ENCODE measurements at regions not wholly inside any gene's neighbourhood (a gene's known extent, or its start where the extent isn't known, plus 50 kb on each side); places are given as distances from the start of the nearest gene placed in this dataset.

DNA sequence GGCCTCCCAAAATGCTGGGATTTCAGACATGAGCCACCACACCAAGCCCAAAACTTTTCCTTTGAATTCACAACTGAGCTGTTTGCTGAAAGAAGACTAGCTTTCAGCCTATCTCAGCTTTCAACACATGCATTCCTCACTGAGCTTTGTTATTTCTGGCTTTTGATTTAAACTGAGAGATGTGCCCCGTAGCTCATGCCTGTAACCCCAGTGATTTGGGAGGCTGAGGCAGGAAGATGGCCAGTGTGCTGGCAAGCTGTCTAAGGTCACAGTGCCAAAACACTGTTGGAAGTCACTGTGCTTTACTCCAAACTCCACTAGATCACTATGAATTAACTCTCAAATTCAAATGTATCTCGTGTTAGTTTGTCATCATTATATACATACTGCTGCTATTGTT lies 779.5 kb downstream of the TRIML1 start:
- Histone ChIP-seq H3K4me3 (ENCODE audit: low read length) (no peak overlapping the region), H3K27me3 (ENCODE audit: control insufficient read depth, insufficient read depth, low read length) (no peaks in the 10 kb centered on the region), H3K4me1 (ENCODE audit: control insufficient read depth, insufficient read depth, low read length) (no peaks in the 10 kb centered on the region), H3K9me3 (replicated peaks; ENCODE audit: control insufficient read depth, low read depth, low read length) (peaks cover 2% of the 10 kb centered on the region), H3K36me3 (ENCODE audit: control insufficient read depth, insufficient read depth, low read length) (no peaks in the 10 kb centered on the region), H3K27ac (ENCODE audit: low read length) (no peak overlapping the region)
- no CpG with 5 or more reads among the region's 2 CpGs for WGBS (ENCODE audit: insufficient coverage)
- DNase-seq: no peak

- H3K36me3 ChIP-seq (ENCODE audit: control insufficient read depth, insufficient read depth, low read length): no peaks in the 10 kb centered on the region
- no peak overlapping the region for H3K27ac ChIP-seq (ENCODE audit: low read length)
- 89% methylated on average over 2 of the region's 2 CpGs for WGBS (ENCODE audit: insufficient coverage)
- H3K27me3 ChIP-seq (ENCODE audit: control insufficient read depth, insufficient read depth, low read length): no peaks in the 10 kb centered on the region
- no peak for DNase-seq
- H3K4me3 ChIP-seq (ENCODE audit: low read length): no peak overlapping the region
- no peaks in the 10 kb centered on the region for H3K4me1 ChIP-seq (ENCODE audit: control insufficient read depth, insufficient read depth, low read length)
- peaks cover 8% of the 10 kb centered on the region for H3K9me3 ChIP-seq (replicated peaks; ENCODE audit: control insufficient read depth, low read depth, low read length)
These were observed 791.6 kb downstream of the TRIML1 start for GRCh38 chr4:188930822-188931221.

DNA sequence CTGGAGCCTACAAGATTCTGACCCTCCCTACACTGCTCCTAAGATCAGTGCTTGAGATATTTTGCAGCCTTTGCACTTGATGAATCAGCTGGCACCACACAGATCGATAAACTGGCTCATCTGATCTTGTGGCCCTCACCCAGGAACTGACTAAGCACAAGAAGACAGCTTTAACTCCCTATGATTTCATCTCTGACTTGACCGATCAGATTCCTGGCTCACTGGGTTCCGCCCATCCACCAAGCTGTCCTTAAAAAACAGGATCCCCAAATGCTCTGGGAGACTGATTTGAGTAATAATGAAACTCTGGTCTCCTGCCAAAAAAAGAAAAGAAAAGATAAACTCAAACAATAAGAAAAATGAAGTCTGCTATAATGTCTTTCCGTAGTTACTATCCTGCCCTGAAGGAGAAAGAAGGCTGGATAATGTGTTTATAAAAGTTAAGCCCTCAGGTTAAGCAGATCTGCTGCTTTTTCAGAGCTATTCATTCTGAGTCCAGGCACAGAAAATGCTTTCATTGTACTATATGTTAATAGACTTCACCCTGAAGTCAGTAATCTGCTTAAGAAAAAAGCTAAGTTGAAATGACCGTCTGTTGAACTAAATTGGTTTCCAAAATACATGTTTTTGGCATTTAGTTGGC lies 795.2 kb downstream of the TRIML1 start:
- Histone ChIP-seq H3K36me3 (ENCODE audit: control insufficient read depth, insufficient read depth, low read length) (no peaks in the 10 kb centered on the region), H3K4me3 (ENCODE audit: low read length) (no peak overlapping the region), H3K27me3 (ENCODE audit: control insufficient read depth, insufficient read depth, low read length) (no peaks in the 10 kb centered on the region), H3K27ac (ENCODE audit: low read length) (no peak overlapping the region), H3K9me3 (replicated peaks; ENCODE audit: control insufficient read depth, low read depth, low read length) (peaks cover 8% of the 10 kb centered on the region), H3K4me1 (ENCODE audit: control insufficient read depth, insufficient read depth, low read length) (no peaks in the 10 kb centered on the region)
- DNase-seq: no peak
- WGBS (ENCODE audit: insufficient coverage): 56% methylated on average over 1 of the region's 5 CpGs

- no peak overlapping the region for H3K4me3 ChIP-seq (ENCODE audit: low read length)
- H3K36me3 ChIP-seq (ENCODE audit: control insufficient read depth, insufficient read depth, low read length): no peaks in the 10 kb centered on the region
- DNase-seq: peak; percentile 91
- no peaks in the 10 kb centered on the region for H3K4me1 ChIP-seq (ENCODE audit: control insufficient read depth, insufficient read depth, low read length)
- H3K27me3 ChIP-seq (ENCODE audit: control insufficient read depth, insufficient read depth, low read length): no peaks in the 10 kb centered on the region
- no CpG with 5 or more reads among the region's 3 CpGs for WGBS (ENCODE audit: insufficient coverage)
- H3K9me3 ChIP-seq (replicated peaks; ENCODE audit: control insufficient read depth, low read depth, low read length): no peaks in the 10 kb centered on the region
- H3K27ac ChIP-seq (ENCODE audit: low read length): no peak overlapping the region
These were observed 802.4 kb downstream of the TRIML1 start for GRCh38 chr4:188941524-188942119.

- H3K9me3 ChIP-seq (replicated peaks; ENCODE audit: control insufficient read depth, low read depth, low read length): no peaks in the 10 kb centered on the region
- WGBS (ENCODE audit: insufficient coverage): no CpG with 5 or more reads among the region's 3 CpGs
These were observed 803.4 kb downstream of the TRIML1 start for GRCh38 chr4:188942606-188943005.

DNA sequence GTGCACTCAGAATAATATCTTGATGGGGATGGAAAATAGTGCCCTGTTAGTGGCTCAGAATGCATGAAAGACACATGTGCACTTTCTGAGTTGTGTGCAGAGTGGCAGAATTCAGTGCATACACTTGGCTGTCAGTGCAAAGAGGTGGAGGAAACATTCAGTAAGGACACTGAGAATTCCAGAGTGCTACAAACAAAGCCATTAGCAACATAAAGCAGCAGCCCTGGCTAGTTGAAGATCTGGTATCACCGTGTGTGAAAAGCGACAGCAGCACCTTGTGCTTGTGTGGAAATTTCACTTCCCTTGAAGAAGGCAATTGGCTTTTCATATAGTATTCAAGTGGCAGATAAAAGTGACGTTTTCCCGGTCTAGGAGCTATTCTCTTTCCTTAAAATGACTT lies 810.4 kb downstream of the TRIML1 start:
- DNase-seq: no peak
- no CpG with 5 or more reads among the region's 4 CpGs for WGBS (ENCODE audit: insufficient coverage)
- no peaks in the 10 kb centered on the region for H3K4me1 ChIP-seq (ENCODE audit: control insufficient read depth, insufficient read depth, low read length)
- H3K27me3 ChIP-seq (ENCODE audit: control insufficient read depth, insufficient read depth, low read length): no peaks in the 10 kb centered on the region
- no peak overlapping the region for H3K27ac ChIP-seq (ENCODE audit: low read length)
- no peak overlapping the region for H3K4me3 ChIP-seq (ENCODE audit: low read length)
- no peaks in the 10 kb centered on the region for H3K36me3 ChIP-seq (ENCODE audit: control insufficient read depth, insufficient read depth, low read length)
- no peaks in the 10 kb centered on the region for H3K9me3 ChIP-seq (replicated peaks; ENCODE audit: control insufficient read depth, low read depth, low read length)

More at GRCh38 chr4:188942606-188943005, 803.4 kb downstream of the TRIML1 start:
- Histone ChIP-seq H3K27ac (ENCODE audit: low read length) (no peak overlapping the region), H3K4me1 (ENCODE audit: control insufficient read depth, insufficient read depth, low read length) (no peaks in the 10 kb centered on the region), H3K4me3 (ENCODE audit: low read length) (no peak overlapping the region), H3K36me3 (ENCODE audit: control insufficient read depth, insufficient read depth, low read length) (no peaks in the 10 kb centered on the region), H3K27me3 (ENCODE audit: control insufficient read depth, insufficient read depth, low read length) (no peaks in the 10 kb centered on the region)
- no peak for DNase-seq

DNA sequence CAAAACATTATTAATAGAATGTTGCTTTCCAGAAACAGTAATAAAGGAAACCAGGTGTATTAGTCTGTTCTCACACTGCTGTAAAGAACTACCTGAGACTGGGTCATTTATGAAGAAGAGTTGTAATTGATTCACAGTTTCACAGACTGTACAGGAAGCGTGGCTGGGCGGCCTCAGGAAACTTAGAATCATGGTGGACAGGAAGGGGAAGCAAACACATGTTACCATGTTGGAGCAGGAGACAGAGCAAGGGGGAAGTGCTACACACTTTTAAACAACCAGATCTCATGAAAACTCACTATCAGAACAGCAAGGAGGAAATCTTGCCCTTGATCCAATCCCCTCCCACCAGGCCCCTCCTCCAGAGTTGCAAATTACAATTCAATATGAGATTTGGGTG lies 815.8 kb downstream of the TRIML1 start:
- Histone ChIP-seq H3K9me3 (replicated peaks; ENCODE audit: control insufficient read depth, low read depth, low read length) (no peaks in the 10 kb centered on the region), H3K36me3 (ENCODE audit: control insufficient read depth, insufficient read depth, low read length) (no peaks in the 10 kb centered on the region), H3K4me1 (ENCODE audit: control insufficient read depth, insufficient read depth, low read length) (no peaks in the 10 kb centered on the region), H3K27ac (ENCODE audit: low read length) (no peak overlapping the region), H3K4me3 (ENCODE audit: low read length) (no peak overlapping the region), H3K27me3 (ENCODE audit: control insufficient read depth, insufficient read depth, low read length) (no peaks in the 10 kb centered on the region)
- no peak for DNase-seq
- no CpG with 5 or more reads among the region's 2 CpGs for WGBS (ENCODE audit: insufficient coverage)

GRCh38 chr4:188956566-188956965 lies 817.3 kb downstream of the TRIML1 start:
- Histone ChIP-seq H3K9me3 (replicated peaks; ENCODE audit: control insufficient read depth, low read depth, low read length) (no peaks in the 10 kb centered on the region), H3K27ac (ENCODE audit: low read length) (no peak overlapping the region), H3K36me3 (ENCODE audit: control insufficient read depth, insufficient read depth, low read length) (no peaks in the 10 kb centered on the region), H3K27me3 (ENCODE audit: control insufficient read depth, insufficient read depth, low read length) (no peaks in the 10 kb centered on the region), H3K4me1 (ENCODE audit: control insufficient read depth, insufficient read depth, low read length) (no peaks in the 10 kb centered on the region), H3K4me3 (ENCODE audit: low read length) (no peak overlapping the region)
- DNase-seq: no peak
- no CpG with 5 or more reads among the region's 4 CpGs for WGBS (ENCODE audit: insufficient coverage)

GRCh38 chr4:188958346-188958745 lies 819.1 kb downstream of the TRIML1 start:
- Histone ChIP-seq H3K36me3 (ENCODE audit: control insufficient read depth, insufficient read depth, low read length) (no peaks in the 10 kb centered on the region), H3K27ac (ENCODE audit: low read length) (no peak overlapping the region), H3K27me3 (ENCODE audit: control insufficient read depth, insufficient read depth, low read length) (no peaks in the 10 kb centered on the region), H3K4me1 (ENCODE audit: control insufficient read depth, insufficient read depth, low read length) (no peaks in the 10 kb centered on the region), H3K9me3 (replicated peaks; ENCODE audit: control insufficient read depth, low read depth, low read length) (no peaks in the 10 kb centered on the region), H3K4me3 (ENCODE audit: low read length) (no peak overlapping the region)
- DNase-seq: no peak

- H3K27ac ChIP-seq (ENCODE audit: low read length): no peak overlapping the region
- DNase-seq: no peak
- WGBS (ENCODE audit: insufficient coverage): no CpG with 5 or more reads among the region's 6 CpGs
- no peaks in the 10 kb centered on the region for H3K9me3 ChIP-seq (replicated peaks; ENCODE audit: control insufficient read depth, low read depth, low read length)
- no peaks in the 10 kb centered on the region for H3K4me1 ChIP-seq (ENCODE audit: control insufficient read depth, insufficient read depth, low read length)
- H3K4me3 ChIP-seq (ENCODE audit: low read length): no peak overlapping the region
- H3K36me3 ChIP-seq (ENCODE audit: control insufficient read depth, insufficient read depth, low read length): no peaks in the 10 kb centered on the region
- no peaks in the 10 kb centered on the region for H3K27me3 ChIP-seq (ENCODE audit: control insufficient read depth, insufficient read depth, low read length)
These were observed 820.2 kb downstream of the TRIML1 start for GRCh38 chr4:188959424-188959823.
